ENCODE measurements at regions not wholly inside any gene's neighbourhood (a gene's known extent, or its start where the extent isn't known, plus 50 kb on each side); places are given as distances from the start of the nearest gene placed in this dataset.
"Not testable (repeated sequence)": the region's sequence is repeated elsewhere in the genome, so short reads cannot be mapped to it uniquely, and the experiment has no call there.

GRCh38 chr4:159855731-159856130 lies 752.9 kb downstream of the RAPGEF2 start:
- TF ChIP-seq CTCF (IDR thresholded peaks at IDR 0.05; ENCODE audit: control insufficient read depth, extremely low read depth, insufficient read depth), result no peak

GRCh38 chr4:159856451-159856850 lies 753.6 kb downstream of the RAPGEF2 start:
- no peak for TF ChIP-seq CTCF (IDR thresholded peaks at IDR 0.05; ENCODE audit: control insufficient read depth, extremely low read depth, insufficient read depth)
- H3K4me3 ChIP-seq (ENCODE audit: low read depth, low read length), result no peak overlapping the region
- DNase-seq (ENCODE audit: low read depth), result no peak

More at GRCh38 chr4:159855731-159856130, 752.9 kb downstream of the RAPGEF2 start:
- no peak overlapping the region for H3K4me3 ChIP-seq (ENCODE audit: low read depth, low read length)
- no peak for DNase-seq (ENCODE audit: low read depth)

GRCh38 chr4:159859656-159860148 lies 756.8 kb downstream of the RAPGEF2 start:
- no peak overlapping the region for H3K4me3 ChIP-seq (ENCODE audit: low read depth, low read length)
- no peak for DNase-seq (ENCODE audit: low read depth)

GRCh38 chr4:159860945-159861344 lies 758.1 kb downstream of the RAPGEF2 start:
- DNase-seq (ENCODE audit: low read depth), result no peak
- no peak for TF ChIP-seq CTCF (IDR thresholded peaks at IDR 0.05; ENCODE audit: control insufficient read depth, extremely low read depth, insufficient read depth)
- H3K4me3 ChIP-seq (ENCODE audit: low read depth, low read length), result no peak overlapping the region

More at GRCh38 chr4:159859656-159860148, 756.8 kb downstream of the RAPGEF2 start:
- TF ChIP-seq CTCF (IDR thresholded peaks at IDR 0.05; ENCODE audit: control insufficient read depth, extremely low read depth, insufficient read depth), result no peak

- no peak for DNase-seq (ENCODE audit: low read depth)
- TF ChIP-seq CTCF (IDR thresholded peaks at IDR 0.05; ENCODE audit: control insufficient read depth, extremely low read depth, insufficient read depth), result no peak
- no peak overlapping the region for H3K4me3 ChIP-seq (ENCODE audit: low read depth, low read length)
These were observed 761.5 kb downstream of the RAPGEF2 start for GRCh38 chr4:159864337-159864736.

- no peak overlapping the region for H3K4me3 ChIP-seq (ENCODE audit: low read depth, low read length)
- no peak for DNase-seq (ENCODE audit: low read depth)
- TF ChIP-seq CTCF (IDR thresholded peaks at IDR 0.05; ENCODE audit: control insufficient read depth, extremely low read depth, insufficient read depth), result no peak
These were observed 764.8 kb downstream of the RAPGEF2 start for GRCh38 chr4:159867673-159868072.

- H3K4me3 ChIP-seq (ENCODE audit: low read depth, low read length); DNase-seq (ENCODE audit: low read depth): not testable (repeated sequence)
These were observed 766.1 kb downstream of the RAPGEF2 start for GRCh38 chr4:159868936-159869335.
